Fibroblast of peridontal ligament (primary cell): ENCODE measurements at regions not wholly inside any gene's neighbourhood (a gene's known extent, or its start where the extent isn't known, plus 50 kb on each side); places are given as distances from the start of the nearest gene placed in this dataset.
"Not testable (repeated sequence)": the region's sequence is repeated elsewhere in the genome, so short reads cannot be mapped to it uniquely, and the experiment has no call there.

ENCODE experiments used
- DNase-seq: peaks from one replicate; pipeline ENCODE4 v3.0.0-alpha.2; 2010; ENCODE audit errors: extremely low read depth

DNA sequence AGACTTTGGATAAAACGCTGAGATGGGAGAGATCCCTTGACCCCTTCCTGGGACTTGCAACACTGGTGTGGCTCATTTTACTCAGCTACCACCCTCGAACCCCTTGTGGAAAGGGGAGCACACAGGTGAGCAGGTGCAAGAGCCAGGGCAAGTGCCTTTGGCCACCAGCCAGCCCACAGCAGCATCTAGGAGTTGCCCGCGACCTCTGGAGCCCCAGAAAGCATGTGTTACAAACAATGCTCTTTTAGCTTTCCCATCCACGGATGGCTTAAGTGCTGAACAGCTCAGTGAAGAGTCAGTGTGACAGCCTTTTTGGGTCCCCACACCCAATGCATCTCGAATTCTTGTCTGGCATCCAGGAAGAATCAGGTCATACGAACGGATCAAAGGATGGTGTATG is 197.8 kb downstream of the MEMO1 start:
- DNase-seq, result no peak

DNA sequence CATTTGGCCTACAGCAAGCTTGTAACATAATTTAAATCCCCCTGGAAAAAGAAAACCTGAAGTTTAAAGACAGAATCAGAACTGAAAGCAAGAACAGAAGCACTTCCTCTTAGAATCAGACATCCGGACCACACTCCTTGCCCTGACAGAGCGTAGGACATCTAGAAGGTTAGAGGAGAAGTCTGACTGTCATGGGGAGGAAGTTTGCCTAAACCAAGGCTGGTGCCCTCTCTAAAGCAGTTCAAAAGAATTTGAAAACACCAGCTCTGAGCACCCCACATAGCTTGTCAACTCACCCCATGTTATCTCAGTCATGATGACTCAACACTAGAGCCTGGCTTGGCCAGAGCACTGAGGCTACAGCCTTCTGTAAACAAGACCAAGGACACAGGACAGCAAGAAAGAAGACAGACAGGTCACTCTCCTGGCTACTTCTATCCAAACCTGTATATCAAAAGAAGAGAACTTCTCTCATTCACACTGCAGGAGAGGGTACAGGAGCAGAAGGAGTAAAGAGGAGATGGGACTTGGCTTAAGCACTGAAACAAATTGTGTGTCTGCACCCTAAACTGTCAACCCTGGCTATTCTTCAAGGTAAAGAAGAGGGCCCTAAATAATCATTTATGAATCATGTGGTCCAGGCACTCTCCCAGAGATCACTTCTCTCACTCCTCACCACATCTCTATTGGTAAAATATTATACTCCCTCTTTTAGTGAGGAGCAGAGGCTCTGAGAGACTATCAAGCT is 198.6 kb downstream of the MEMO1 start:
- DNase-seq, result no peak

DNA sequence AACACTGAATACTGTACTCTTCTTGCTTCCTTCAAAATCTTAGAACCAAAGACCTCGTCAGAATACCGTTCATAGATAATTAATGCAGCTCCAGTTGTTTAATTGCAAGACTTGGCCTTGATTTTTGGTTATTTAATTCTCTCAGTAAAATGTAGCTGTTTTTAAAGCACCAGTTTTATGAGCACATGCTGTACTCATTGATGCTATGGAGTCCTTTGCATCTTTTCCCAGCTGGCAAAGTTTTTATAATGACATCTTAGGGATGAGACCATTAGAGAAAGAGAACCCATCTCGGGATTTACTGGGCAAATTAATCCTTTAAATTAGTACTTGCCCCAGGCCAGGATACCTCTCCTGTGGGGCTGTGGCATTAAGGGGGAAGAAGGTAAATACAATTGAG is 199.3 kb downstream of the MEMO1 start:
- no peak for DNase-seq

DNA sequence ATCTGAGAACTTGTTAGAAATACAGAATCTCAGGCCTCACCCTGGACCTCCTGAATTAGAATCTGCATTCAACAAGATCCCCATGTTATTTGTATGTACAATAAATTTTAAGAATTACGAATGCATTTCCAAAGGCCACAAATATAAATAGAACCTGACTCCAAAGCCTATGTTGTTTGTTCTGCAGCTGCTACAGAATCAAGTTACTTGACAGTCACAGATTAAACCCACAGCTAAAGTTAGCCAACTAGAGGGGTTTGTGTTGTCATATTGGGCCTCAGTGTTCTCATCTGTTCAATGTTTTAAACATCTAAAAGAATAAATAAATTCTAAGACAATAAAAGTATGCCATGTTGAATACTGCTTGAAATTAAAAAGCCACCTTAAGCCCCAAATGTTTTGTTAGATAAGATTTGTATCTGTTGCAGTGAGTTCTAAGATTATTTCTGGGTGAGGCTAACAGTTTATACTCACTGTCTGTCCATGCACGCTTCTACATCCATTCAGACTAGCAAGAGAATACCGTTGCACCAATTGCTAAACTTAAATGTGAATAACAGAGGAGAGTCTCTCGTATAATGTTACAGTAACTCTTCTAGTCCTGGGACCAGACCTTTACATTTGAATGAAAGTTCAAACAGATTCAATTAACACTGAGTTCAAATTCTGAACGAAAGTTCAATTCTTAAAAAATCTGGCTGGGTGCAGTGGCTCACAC is 200.4 kb downstream of the MEMO1 start:
- no peak for DNase-seq

DNA sequence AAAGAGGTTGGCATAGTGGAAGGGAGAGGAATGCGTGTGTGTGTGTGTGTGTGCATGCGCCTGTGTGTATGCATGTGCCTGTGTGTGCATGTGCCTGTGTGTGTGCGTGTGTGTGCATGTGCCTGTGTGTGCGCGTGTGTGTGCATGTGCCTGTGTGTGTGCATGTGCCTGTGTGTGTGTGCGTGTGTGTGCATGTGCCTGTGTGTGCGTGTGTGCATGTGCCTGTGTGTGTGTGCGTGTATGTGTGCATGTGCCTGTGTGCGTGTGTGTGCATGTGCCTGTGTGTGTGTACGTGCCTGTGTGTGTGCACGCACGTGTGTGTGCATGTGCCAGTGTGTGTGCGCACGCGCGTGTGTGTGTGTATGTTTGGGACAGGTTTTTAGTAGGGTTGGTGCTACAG is 205.1 kb downstream of the MEMO1 start:
- no peak for DNase-seq

DNA sequence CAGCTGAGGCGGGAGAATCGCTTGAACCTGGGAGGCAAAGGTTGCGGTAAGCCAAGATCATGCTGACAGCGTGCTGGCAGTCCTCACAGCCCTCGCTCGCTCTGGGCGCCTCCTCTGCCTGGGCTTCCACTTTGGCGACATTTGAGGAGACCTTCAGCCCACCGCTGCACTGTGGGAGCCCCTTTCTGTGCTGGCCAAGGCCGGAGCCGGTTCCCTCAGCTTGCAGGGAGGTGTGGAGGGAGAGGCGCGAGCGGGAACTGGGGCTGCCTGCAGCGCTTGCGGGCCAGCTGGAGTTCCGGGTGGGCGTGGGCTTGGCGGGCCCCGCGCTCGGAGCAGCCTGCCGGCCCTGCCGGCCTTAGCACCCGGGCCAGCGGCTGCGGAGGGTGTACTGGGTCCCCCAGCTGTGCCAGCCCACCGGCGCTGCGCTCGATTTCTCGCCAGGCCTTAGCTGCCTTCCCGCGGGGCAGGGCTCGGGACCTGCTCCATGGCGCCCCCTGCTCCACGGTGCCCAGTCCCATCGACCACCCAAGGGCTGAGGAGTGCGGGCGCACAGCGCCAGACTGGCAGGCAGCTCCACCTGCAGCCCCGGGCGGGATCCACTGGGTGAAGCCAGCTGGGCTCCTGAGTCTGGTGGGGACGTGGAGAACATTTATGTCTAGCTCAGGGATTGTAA is 207.2 kb downstream of the MEMO1 start:
- not testable (repeated sequence) for DNase-seq

DNA sequence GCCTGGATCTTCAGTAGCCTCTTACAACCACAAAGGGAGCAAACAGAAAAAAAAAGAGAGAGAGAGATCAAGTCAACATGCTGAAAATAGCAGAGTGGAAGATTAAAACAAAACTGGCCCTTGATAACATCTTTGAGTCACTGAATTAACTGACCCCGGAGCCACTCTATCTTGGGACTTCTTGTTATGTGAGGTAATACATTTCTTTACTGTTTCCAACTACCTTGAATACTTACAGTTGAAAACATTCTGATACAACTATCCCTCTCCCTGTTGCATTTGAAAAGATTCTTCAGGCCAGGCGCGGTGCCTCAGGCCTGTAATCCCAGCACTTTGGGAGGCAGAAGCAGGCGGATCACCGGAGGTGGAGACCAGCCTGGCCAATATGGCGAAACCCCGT is 208.1 kb downstream of the MEMO1 start:
- no peak for DNase-seq

DNA sequence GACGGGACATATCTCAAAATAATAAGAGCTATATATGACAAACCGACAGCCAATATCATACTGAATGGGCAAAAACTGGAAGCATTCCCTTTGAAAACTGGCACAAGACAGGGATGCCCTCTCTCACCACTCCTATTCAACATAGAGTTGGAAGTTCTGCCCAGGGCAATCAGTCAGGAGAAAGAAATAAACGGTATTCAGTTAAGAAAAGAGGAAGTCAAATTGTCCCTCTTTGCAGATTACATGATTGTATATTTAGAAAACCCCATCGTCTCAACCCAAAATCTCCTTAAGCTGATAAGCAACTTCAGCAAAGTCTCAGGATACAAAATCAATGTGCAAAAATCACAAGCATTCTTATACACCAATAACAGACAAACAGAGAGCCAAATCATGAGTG is 211.5 kb downstream of the MEMO1 start:
- DNase-seq, result not testable (repeated sequence)

DNA sequence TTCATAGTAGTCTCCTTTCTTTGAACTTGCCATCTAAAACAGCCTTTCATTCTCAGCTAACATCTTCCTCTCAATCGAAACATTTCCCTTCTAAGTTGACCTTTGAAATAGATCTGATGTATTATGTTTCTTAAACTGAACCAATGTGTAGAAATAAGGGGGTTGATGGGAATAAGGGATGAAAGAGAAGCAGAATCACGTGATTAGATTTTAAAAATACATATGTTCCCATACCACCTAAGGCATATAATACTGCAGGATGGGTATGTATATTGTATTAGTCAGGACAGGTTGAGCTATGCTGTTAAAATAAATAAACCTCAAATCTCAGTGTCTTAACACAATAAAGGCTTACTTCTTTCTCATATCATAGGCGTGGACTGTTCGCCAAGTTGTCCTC is 207.5 kb upstream of the SRD5A2 start:
- no peak for DNase-seq

DNA sequence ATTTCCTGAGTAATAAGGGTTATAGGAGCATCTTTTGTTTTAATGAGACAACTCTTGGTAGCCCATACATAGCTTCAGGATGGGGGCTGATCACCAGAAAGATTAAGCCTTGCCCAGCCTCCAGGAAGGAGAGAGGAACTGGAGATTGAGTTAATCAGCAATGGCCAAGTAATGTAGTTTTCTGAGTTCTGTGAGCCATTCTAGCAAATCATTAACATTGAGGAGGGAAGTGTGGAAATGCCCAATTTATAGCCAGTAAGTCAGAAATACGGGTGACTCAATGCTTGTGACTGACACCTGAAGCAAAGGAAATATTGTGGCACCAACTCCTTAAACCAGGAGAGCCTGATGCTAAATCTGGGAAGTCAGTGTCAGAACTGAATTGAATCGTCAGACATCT is 205.1 kb upstream of the SRD5A2 start:
- no peak for DNase-seq

DNA sequence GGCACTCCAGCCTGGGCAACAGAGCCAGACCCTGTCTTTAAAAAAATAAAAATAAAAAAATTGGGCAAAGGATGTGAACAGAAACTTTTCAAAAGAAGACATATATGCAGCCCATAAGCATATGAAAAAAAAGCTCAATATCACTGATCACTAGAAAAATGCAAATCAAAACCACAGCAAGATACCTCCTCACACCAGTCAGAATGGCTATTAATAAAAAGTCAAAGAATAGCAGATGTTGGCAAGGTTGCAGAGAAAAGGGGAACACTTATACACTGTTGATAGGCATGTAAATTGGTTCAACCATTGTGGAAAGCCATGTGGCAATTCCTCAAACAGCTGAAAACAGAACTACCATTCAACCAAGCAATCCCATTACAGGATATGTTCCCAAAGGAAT is 204.1 kb upstream of the SRD5A2 start:
- no peak for DNase-seq

DNA sequence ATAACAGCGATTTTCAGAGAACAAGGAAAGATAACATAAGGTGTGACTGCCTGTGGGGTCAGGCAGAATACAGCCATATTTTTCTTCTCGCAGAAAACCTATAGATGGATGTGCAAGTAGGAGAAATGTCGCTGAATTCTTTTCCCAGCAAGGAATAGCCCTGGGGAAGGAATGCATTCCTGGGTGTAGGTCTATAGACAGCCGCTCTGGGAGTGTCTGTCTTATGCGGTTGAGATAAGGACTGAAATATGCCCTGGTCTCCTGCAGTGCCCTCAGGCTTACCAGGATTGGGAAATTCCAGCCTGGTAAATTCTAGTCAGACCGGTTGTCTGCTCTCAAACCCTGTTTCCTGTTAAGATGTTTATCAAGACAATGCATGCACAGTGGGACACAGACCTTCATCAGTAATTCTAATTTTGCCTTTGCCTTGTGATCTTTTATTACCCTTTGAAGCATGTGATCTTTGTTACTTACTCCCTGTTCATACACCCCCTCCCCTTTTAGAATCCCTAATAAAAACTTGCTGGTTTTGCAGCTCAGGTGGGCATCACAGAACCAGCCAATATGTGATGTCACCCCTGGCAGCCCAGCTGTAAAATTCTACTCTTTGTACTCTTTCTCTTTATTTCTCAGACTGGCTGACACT is 202.8 kb upstream of the SRD5A2 start:
- DNase-seq, result not testable (repeated sequence)

DNA sequence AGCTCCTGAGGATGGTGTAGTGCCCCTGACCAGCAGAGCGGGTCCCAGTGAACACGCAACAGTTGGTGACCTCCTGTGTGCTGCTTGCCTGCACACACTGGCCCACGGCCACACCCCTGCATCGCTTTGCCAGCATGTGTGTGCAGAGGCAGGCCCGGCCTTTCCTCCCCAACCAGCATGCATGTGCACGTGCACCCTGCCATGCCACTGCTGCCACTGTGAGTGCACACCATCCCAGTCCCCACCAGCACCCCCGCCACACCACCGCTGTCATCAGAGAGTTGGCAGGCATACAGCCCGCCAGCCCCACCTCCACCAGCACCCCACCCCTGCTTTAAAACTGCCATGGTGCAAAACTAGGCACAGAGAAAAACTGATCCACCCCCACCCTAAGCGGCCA is 197.4 kb upstream of the SRD5A2 start:
- no peak for DNase-seq

DNA sequence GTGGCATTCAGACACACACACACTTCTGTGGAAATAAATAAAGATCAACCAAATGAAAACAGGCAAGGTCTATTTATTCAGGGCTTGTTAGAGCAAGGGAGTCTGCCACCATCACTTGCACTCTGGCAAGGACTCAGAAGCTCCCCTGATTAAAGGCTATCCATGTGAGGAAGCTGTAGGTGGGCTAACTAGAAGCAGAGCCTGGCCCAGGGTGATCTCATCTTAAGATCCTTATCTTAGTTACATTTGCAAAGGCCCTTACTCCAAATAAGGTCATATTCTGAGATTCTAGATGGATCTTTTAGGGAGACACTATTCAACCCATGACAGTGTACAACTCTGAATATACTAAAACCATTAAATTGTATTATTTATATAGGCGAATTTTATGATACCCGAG is 190.0 kb upstream of the SRD5A2 start:
- DNase-seq, result no peak

DNA sequence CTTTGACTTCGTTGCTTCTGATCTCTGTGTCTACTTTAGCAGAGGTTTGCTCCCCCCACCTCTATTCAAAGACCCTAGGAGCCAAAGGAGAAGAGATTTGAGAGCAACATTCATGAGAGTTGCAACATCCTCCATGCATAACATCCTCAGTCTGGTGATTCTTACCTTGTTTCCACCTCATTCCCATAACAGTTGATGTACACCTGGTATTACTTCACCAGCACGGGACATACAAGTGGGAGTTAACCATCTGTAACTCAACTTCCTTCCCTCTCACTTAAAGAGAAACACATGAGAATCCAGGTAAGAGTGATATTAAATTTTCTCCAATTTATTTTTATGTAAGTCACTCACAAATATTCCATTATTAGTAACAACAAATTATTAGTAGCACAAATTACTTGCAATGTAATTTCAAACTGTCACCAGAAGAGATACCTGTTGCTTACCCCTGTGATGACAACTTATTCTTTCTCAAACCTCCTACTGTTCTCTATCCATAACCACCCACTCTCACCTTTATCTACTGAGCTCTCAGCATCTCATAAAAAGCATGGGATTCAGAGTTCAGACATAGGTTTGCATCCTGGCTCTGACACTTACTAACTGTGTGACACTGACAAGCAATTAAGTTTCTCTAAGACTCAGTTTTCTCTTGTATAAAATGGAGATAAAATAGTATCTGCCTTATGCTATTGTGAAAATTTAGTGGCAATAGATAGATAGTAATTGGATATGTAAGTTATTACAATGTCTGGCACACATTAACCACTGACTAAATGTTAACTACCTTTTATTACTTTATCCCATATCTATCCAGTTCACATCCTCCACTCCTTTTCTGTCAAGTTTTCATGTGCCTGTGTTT is 184.6 kb upstream of the SRD5A2 start:
- DNase-seq, result no peak

DNA sequence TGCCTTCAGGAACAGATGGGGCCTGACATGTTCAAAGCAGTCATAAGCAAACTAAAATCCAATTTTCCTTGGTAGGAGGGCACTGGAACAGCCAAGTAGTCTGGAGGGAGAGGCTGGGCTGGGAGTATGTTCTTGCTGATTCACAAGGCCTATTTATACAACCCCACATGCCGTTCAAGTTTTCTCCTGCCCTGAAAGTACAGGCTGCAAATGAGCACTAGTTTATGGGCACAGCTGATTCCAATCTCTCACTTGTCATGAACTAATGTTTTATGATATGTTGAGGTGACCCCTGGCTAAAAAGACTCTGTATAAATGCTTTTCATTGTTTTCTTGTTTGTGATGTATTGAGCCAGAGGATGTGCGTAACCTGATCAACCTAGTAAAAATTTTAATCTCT is 183.4 kb upstream of the SRD5A2 start:
- DNase-seq, result no peak

DNA sequence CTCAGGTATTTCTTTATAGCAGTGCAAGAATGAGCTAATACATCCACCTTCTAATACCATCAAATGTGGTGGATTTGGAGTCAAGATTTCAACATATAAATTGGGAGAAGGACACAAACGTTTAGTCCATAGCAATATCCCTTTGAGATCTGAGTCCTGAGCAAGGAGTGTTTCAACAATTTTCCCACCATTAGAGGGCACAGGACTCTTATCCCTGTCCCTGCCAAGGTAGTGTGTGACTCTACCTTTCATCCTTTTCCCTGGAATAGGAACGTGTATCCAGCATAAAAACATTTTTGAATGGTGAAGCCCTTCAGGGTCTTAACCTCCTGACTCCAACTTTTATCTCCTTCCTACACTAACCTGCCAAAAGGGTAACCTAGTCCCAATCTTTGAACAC is 181.3 kb upstream of the SRD5A2 start:
- DNase-seq, result no peak

DNA sequence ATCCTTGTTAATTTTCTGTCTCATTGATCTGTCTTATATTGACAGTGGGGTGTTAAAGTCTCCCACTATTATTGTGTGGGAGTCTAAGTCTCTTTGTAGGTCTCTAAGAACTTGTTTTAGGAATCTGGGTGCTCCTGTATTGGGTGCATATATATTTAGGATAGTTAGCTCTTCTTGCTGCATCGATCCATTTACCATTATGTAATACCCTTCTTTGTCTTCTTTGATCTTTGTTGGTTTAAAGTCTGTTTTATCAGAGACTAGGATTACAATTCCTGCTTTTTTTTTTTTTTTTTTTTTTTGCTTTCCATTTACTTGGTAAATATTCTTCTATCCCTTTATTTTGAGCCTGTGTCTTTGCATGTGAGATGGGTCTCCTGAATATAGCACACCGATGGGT is 176.6 kb upstream of the SRD5A2 start:
- DNase-seq, result not testable (repeated sequence)

DNA sequence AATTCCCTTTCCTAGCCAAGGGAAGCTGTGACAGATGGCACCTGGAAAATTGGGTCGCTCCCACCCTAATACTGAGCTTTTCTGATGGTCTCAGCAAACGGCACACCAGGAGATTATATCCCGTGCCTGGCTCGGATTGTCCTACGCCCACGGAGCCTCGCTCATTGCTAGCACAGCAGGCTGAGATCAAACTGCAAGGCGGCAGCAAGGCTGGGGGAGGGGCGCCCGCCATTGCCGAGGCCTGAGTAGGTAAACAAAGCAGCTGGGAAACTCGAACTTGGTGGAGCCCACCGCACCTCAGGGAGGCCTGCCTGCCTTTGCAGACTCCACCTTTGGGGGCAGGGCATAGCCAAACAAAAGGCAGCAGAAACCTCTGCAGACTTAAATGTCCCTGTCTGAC is 168.0 kb upstream of the SRD5A2 start:
- DNase-seq, result not testable (repeated sequence)

DNA sequence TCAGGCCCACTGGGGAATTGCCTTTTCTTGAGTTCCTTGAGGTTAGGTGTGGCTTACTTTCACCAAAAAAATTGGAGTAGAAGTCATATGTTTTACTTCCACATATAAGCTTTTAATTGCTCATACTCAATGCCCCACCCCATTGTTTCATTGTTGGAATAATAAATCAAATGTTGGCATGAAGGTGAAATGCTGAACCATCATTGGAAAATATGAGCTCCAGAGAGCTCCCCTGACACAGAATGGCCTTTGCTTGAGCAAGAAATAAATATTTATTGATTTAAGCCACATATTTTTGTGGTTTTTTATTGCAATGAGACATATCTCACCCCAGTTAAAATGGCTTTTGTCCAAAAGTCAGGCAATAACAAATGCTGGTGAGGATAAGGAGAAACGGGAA is 167.3 kb upstream of the SRD5A2 start:
- no peak for DNase-seq

DNA sequence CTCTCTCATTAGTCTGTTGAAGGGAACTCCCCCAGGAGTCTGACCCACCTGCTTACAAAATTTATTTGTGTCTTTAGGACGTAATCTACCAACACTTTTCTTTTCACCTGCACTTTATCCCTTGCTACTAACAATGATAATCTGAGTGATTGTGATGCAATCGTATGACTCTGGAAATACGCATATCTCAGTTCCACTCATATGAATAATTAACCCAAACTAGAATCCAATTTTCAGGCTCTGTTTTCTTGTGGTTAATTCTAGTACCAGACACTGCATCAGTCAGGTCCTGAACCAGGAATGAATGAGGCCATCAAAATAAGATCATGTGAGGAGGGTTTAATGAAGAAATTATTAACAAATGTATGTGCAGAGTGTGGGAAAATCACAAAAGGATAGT is 158.4 kb upstream of the SRD5A2 start:
- DNase-seq, result no peak
